ENCODE measurements at regions not wholly inside any gene's neighbourhood (a gene's known extent, or its start where the extent isn't known, plus 50 kb on each side); places are given as distances from the start of the nearest gene placed in this dataset.

DNA sequence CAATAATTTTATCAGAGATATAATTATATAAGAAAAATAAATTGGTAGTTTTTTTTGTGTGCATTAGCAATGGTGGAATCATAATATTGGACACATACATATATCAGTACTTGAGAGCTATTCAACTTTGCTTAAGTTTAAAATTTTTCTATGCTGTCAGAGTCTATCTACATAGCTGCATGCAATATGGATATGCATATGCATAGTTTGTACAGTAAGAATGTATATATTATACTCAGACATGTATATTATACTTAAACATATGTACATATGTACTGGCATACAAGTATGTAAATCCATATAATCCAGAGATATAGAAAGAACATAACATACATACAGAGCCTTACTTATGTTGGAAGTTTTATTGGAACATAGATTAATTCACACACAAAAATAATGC lies 1043.2 kb downstream of the EFNB2 start:
- intact Hi-C loops (cut with DNase I): no loop called here
- Histone ChIP-seq H3K9me3 (no peaks in the 10 kb centered on the region), H3K27ac (no peak overlapping the region), H3K27me3 (no peaks in the 10 kb centered on the region), H3K4me3 (no peak overlapping the region), H3K36me3 (replicated peaks in 1 of 2; ENCODE audit: insufficient read depth in 1 of 2, low read depth in 2 of 2) (no peaks in the 10 kb centered on the region), H3K4me1 (no peaks in the 10 kb centered on the region)
- TF ChIP-seq, protein P1, sequence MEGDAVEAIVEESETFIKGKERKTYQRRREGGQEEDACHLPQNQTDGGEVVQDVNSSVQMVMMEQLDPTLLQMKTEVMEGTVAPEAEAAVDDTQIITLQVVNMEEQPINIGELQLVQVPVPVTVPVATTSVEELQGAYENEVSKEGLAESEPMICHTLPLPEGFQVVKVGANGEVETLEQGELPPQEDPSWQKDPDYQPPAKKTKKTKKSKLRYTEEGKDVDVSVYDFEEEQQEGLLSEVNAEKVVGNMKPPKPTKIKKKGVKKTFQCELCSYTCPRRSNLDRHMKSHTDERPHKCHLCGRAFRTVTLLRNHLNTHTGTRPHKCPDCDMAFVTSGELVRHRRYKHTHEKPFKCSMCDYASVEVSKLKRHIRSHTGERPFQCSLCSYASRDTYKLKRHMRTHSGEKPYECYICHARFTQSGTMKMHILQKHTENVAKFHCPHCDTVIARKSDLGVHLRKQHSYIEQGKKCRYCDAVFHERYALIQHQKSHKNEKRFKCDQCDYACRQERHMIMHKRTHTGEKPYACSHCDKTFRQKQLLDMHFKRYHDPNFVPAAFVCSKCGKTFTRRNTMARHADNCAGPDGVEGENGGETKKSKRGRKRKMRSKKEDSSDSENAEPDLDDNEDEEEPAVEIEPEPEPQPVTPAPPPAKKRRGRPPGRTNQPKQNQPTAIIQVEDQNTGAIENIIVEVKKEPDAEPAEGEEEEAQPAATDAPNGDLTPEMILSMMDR (IDR thresholded peaks at IDR 0.05): no peak
- TF ChIP-seq POLR2A (IDR thresholded peaks at IDR 0.05): no peak
- ATAC-seq (no peak), DNase-seq (no peak)

DNA sequence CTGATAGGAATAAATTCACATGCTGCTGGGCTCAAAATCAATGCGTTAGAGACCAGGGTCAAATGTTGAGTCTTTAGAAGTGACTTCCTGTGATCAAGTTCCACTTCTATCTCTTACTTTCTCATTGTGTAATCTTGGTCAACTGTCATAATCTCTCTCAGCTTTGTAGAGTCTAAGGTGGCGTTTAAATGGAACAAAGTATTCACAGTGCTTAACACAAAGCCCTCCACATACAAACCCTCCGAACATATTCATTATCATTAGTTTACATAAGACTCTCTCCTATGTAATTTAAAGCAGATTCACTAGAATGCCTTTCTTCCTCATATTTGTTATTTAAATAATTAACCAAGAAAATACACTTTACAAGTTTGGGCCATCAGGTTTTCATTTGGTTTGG lies 1044.1 kb downstream of the EFNB2 start:
- Histone ChIP-seq H3K9me3 (no peaks in the 10 kb centered on the region), H3K4me1 (no peaks in the 10 kb centered on the region), H3K4me3 (no peak overlapping the region), H3K36me3 (replicated peaks in 1 of 2; ENCODE audit: insufficient read depth in 1 of 2, low read depth in 2 of 2) (no peaks in the 10 kb centered on the region), H3K27ac (no peak overlapping the region), H3K27me3 (no peaks in the 10 kb centered on the region)
- ATAC-seq: no peak
- no peak for TF ChIP-seq POLR2A (IDR thresholded peaks at IDR 0.05)
- TF ChIP-seq, protein P1 (IDR thresholded peaks at IDR 0.05): no peak
- WGBS, 2 donors: 47 to 58% methylated on average over 3 of the region's 3 CpGs
- intact Hi-C loops (cut with DNase I): no loop called here
- DNase-seq: no peak

DNA sequence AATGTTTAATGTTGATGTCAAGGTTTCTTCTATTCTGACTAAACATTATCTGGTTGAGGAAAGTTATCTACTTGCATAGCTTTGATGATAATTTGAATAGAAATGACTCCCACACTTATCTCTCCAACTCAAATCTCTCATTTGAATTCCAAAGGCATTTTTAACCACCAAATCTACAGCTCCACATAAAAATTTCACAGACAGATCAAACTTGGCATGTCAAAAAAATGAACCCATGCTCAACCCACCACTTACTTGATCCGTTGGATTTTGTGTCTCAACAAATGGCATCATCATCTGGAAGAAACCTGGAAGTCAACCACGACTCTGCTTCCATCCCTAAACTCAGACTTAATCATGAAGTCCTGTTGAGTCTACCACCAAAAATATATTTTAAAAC lies 1050.4 kb downstream of the EFNB2 start:
- Histone ChIP-seq H3K27me3 (no peaks in the 10 kb centered on the region), H3K36me3 (replicated peaks in 1 of 2; ENCODE audit: insufficient read depth in 1 of 2, low read depth in 2 of 2) (no peaks in the 10 kb centered on the region), H3K27ac (no peak overlapping the region), H3K4me1 (no peaks in the 10 kb centered on the region), H3K4me3 (no peak overlapping the region), H3K9me3 (no peaks in the 10 kb centered on the region)
- ATAC-seq (no peak), DNase-seq (no peak)
- 46 to 53% methylated on average over 2 of the region's 2 CpGs for WGBS, 2 donors
- intact Hi-C loops (cut with DNase I): no loop called here
- no peak for TF ChIP-seq POLR2A (IDR thresholded peaks at IDR 0.05)
- TF ChIP-seq, protein P1 (IDR thresholded peaks at IDR 0.05): no peak

DNA sequence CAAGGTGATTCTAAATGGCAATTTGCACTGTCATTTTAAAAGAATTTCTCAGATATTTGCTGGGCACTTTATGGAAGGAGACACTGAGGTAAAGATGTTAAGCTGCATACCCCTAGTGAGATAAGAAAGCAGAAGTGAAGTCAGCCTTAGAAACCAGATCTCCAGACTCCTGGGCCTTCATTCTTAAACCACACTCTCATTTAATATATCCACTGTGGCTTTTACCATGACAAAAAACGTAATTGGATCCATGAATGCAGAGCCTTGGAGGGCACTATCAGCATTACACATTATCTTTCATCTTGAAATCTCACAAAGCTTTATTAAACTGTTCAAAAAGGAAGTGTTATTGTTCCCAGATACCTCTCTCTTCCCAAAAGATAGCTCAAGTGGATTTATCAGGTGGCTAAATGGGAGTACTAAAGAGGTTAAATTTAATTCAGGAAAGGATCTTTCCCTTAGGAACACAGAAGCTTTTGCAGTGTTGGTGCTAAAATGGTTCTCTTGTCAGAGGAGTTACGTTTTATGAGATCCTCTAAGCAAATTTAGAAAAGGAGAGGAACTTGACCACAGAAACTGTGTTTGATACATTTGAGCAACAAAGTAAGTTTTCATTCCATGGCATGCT lies 1060.4 kb downstream of the EFNB2 start:
- Histone ChIP-seq H3K4me3 (no peak overlapping the region), H3K9me3 (no peaks in the 10 kb centered on the region), H3K27me3 (no peaks in the 10 kb centered on the region), H3K36me3 (replicated peaks in 1 of 2; ENCODE audit: insufficient read depth in 1 of 2, low read depth in 2 of 2) (no peaks in the 10 kb centered on the region), H3K27ac (no peak overlapping the region), H3K4me1 (no peaks in the 10 kb centered on the region)
- TF ChIP-seq, protein P1 (IDR thresholded peaks at IDR 0.05): no peak
- no peak for TF ChIP-seq POLR2A (IDR thresholded peaks at IDR 0.05)
- intact Hi-C loops (cut with DNase I): no loop called here
- 43 to 54% methylated on average over 2 of the region's 2 CpGs for WGBS, 2 donors
- no peak for DNase-seq
- ATAC-seq: no peak

DNA sequence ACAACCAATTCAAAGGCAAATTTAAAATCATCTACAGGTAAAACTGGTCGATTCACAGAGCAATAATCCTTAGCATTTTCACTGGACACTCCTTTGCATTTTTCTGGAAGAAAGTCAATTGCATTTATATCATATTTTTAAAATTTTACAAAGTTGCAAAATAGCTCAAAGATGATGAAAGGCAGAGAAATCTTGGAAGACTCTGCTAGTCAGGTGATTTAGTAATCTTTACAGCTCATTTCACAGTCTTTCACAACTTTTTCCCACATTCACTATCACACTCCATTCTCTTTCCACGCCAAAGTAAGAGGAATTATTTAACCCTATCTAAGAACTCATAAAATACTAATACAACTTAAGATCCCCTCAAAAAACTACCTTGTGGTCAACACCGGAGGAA lies 1063.8 kb downstream of the EFNB2 start:
- Histone ChIP-seq H3K4me1 (no peaks in the 10 kb centered on the region), H3K4me3 (no peak overlapping the region), H3K36me3 (replicated peaks in 1 of 2; ENCODE audit: insufficient read depth in 1 of 2, low read depth in 2 of 2) (no peaks in the 10 kb centered on the region), H3K27me3 (no peaks in the 10 kb centered on the region), H3K9me3 (no peaks in the 10 kb centered on the region), H3K27ac (no peak overlapping the region)
- WGBS, 2 donors: 50 to 62% methylated on average over 3 of the region's 3 CpGs
- TF ChIP-seq POLR2A (IDR thresholded peaks at IDR 0.05): no peak
- TF ChIP-seq, protein P1 (IDR thresholded peaks at IDR 0.05): no peak
- ATAC-seq: no peak
- DNase-seq: no peak
- intact Hi-C loops (cut with DNase I): no loop called here
